Upper lobe of left lung (tissue), 4 donors: ENCODE measurements at regions not wholly inside any gene's neighbourhood (a gene's known extent, or its start where the extent isn't known, plus 50 kb on each side); places are given as distances from the start of the nearest gene placed in this dataset.

ENCODE experiments used
- CTCF ChIP-seq, 6 experiments: fragments of 450-650 bp in 4 of 6; fragments of 200-600 bp in 2 of 6; sonication (generic) in 2 of 6; IDR thresholded peaks; one replicate each; pipeline ENCODE4 v1.5.1; 2016 to 2019; ENCODE audit warnings: antibody characterized with exemption in 6 of 6
- POLR2A ChIP-seq, 4 donors: fragments of 450-650 bp; IDR thresholded peaks; one replicate each; pipeline ENCODE4 v1.5.1; 2016 to 2017; ENCODE audit warnings: antibody characterized with exemption in 4 of 4, mild to moderate bottlenecking in 2 of 4

- TF ChIP-seq POLR2A (IDR thresholded peaks at IDR 0.05) (no peak), CTCF (IDR thresholded peaks at IDR 0.05) (no peak)
Observed at GRCh38 chr7:79951415-79951814, 183.2 kb upstream of the GNAI1 start.
